ENCODE measurements at regions not wholly inside any gene's neighbourhood (a gene's known extent, or its start where the extent isn't known, plus 50 kb on each side); places are given as distances from the start of the nearest gene placed in this dataset.

GRCh38 chr14:75361751-75362433, 65.9 kb upstream of the JDP2 start:
- no CpG with 5 or more reads among the region's 7 CpGs for WGBS (ENCODE audit: extremely low coverage, insufficient read length, low lambda C conversion rate)
- Histone ChIP-seq H3K23ac (ENCODE audit: insufficient read length, low read depth, low read length) (no peak overlapping the region), H3K14ac (ENCODE audit: insufficient read depth, low read length) (no peak overlapping the region), H3K56ac (ENCODE audit: insufficient read length, low read depth, low read length) (no peak overlapping the region), H2AFZ (ENCODE audit: low read length) (no peak overlapping the region), H4K5ac (ENCODE audit: insufficient read length, low read depth, low read length) (no peak overlapping the region), H3K4me1 (ENCODE audit: insufficient read depth, low read length) (no peaks in the 10 kb centered on the region), H3T11ph (ENCODE audit: low read length) (no peak overlapping the region), H4K91ac (ENCODE audit: insufficient read length, low read depth, low read length) (no peak overlapping the region), H3K9ac (ENCODE audit: extremely low read depth, insufficient read length, low read length) (no peak overlapping the region), H3K79me2 (ENCODE audit: insufficient read depth, low read length) (no peaks in the 10 kb centered on the region), H4K8ac (replicated peaks; ENCODE audit: insufficient read length, low read depth, low read length) (no peak overlapping the region), H3K27me3 (ENCODE audit: insufficient read depth, low read length) (no peaks in the 10 kb centered on the region), H3K79me1 (ENCODE audit: insufficient read depth, low read depth, low read length, poor library complexity, severe bottlenecking) (no peaks in the 10 kb centered on the region), H2BK120ac (ENCODE audit: low read depth, low read length, poor library complexity, severe bottlenecking) (no peak overlapping the region), H2BK15ac (ENCODE audit: low read depth, low read length) (no peak overlapping the region), H2BK20ac (ENCODE audit: low read depth, low read length, poor library complexity, severe bottlenecking) (no peak overlapping the region), H3K9me3 (ENCODE audit: control insufficient read depth, low read depth, low read length) (no peaks in the 10 kb centered on the region), H3K18ac (ENCODE audit: insufficient read length, low read depth, low read length) (no peak overlapping the region), H3K4me2 (ENCODE audit: insufficient read depth, insufficient read length, low read length) (no peak overlapping the region), H3K23me2 (ENCODE audit: insufficient read length, low read depth, low read length, poor library complexity, severe bottlenecking) (no peaks in the 10 kb centered on the region), H2BK5ac (ENCODE audit: insufficient read length, low read length) (no peak overlapping the region), H2AK5ac (ENCODE audit: insufficient read length, low read length) (no peak overlapping the region), H2BK12ac (ENCODE audit: insufficient read length, low read depth, low read length) (no peak overlapping the region), H4K20me1 (ENCODE audit: control insufficient read depth, insufficient read depth, insufficient read length) (no peaks in the 10 kb centered on the region), H3K4ac (ENCODE audit: low read depth, low read length) (no peak overlapping the region), H3K27ac (ENCODE audit: insufficient read length, low read depth, low read length) (no peak overlapping the region)
- peaks cover 5 to 7% of the 10 kb centered on the region in 2 experiments for H3K4me1 Mint-ChIP-seq
- H3K9me3 Mint-ChIP-seq = no peaks in the 10 kb centered on the region
- H3K27me3 Mint-ChIP-seq (ENCODE audit: low read depth) = peaks cover 14% of the 10 kb centered on the region
- no peak for DNase-seq
- H3K27ac Mint-ChIP-seq = no peak overlapping the region
- H3K36me3 Mint-ChIP-seq (ENCODE audit: insufficient read depth in 1 of 3, low read depth in 3 of 3) = no peaks in the 10 kb centered on the region
- no peak for TF ChIP-seq CTCF (conservative IDR thresholded peaks at IDR 0.05)
- no peak overlapping the region; a peak in 1 of 5 replicates for H3K4me3 Mint-ChIP-seq

Measured in H9 (cell line).